ENCODE measurements at regions not wholly inside any gene's neighbourhood (a gene's known extent, or its start where the extent isn't known, plus 50 kb on each side); places are given as distances from the start of the nearest gene placed in this dataset.

- TF ChIP-seq ETS1 (IDR thresholded peaks at IDR 0.05) (no peak), REST (IDR thresholded peaks at IDR 0.05; ENCODE audit: unreplicated experiment) (no peak), JUNB (IDR thresholded peaks at IDR 0.05; ENCODE audit: unreplicated experiment) (no peak), NANOG (IDR thresholded peaks at IDR 0.05; ENCODE audit: borderline replicate concordance) (no peak)
Measured at GRCh38 chr10:106301146-106301545, 863.4 kb downstream of the SORCS1 start (continued).

GRCh38 chr10:106296750-106297392 is 867.6 kb downstream of the SORCS1 start:
- H3K9me2 ChIP-seq (ENCODE audit: insufficient read depth): no peaks in the 10 kb centered on the region
- no peak overlapping the region for H3K27ac ChIP-seq (ENCODE audit: low read depth)
- Mint-ChIP-seq H3K4me3 (no peak overlapping the region), H3K36me3 (ENCODE audit: low read depth) (no peaks in the 10 kb centered on the region), H3K4me1 (peaks cover 14% of the 10 kb centered on the region), H3K27me3 (ENCODE audit: insufficient read depth, low read depth, poor library complexity) (no peaks in the 10 kb centered on the region), H3K9me3 (no peaks in the 10 kb centered on the region; the same call in 2 of the 3 replicates), H3K27ac (no peak overlapping the region)
- H3K4me1 ChIP-seq (ENCODE audit: insufficient read depth): no peaks in the 10 kb centered on the region
- no peak overlapping the region for H3K4me3 ChIP-seq
- no peak for DNase-seq (ENCODE audit: low spot score)
- no peak overlapping the region for H2AFZ ChIP-seq
- no peak for ATAC-seq
- H3K4me2 ChIP-seq: no peak overlapping the region
- no peaks in the 10 kb centered on the region for H3K79me2 ChIP-seq (replicated peaks; ENCODE audit: insufficient read depth)
- H3F3A ChIP-seq (replicated peaks; ENCODE audit: low read depth): no peaks in the 10 kb centered on the region
- no peaks in the 10 kb centered on the region for H3K27me3 ChIP-seq (ENCODE audit: insufficient read depth)
- H4K20me1 ChIP-seq (replicated peaks; ENCODE audit: insufficient read depth): no peaks in the 10 kb centered on the region
- H3K36me3 ChIP-seq (ENCODE audit: insufficient read depth): no peaks in the 10 kb centered on the region
- TF ChIP-seq REST (IDR thresholded peaks at IDR 0.05; ENCODE audit: unreplicated experiment) (no peak), CTCF (conservative IDR thresholded peaks at IDR 0.05; ENCODE audit: low read depth in 2 of 2) (no peak), NANOG (IDR thresholded peaks at IDR 0.05; ENCODE audit: borderline replicate concordance) (no peak), ZNF462 (CRISPR knock-in tag; IDR thresholded peaks at IDR 0.05) (no peak), CREB1 (CRISPR knock-in tag; IDR thresholded peaks at IDR 0.05; ENCODE audit: low read depth) (no peak)

Measured in GM23338 (cell line).